CD14-positive monocyte (primary cell): ENCODE measurements at regions not wholly inside any gene's neighbourhood (a gene's known extent, or its start where the extent isn't known, plus 50 kb on each side); places are given as distances from the start of the nearest gene placed in this dataset.
"Not testable (repeated sequence)": the region's sequence is repeated elsewhere in the genome, so short reads cannot be mapped to it uniquely, and the experiment has no call there.

ENCODE experiments used
- DNase-seq, 3 donors: peaks; one replicate each; pipeline ENCODE4 v3.0.0-alpha.2; 2011 to 2022
- H2AFZ ChIP-seq: 2 replicates; pipeline ENCODE4 v1.6.0; 2012; ENCODE audit warnings: mild to moderate bottlenecking, low read depth, low read length, inconsistent platforms; ENCODE audit not compliant: insufficient read depth, poor library complexity, severe bottlenecking
- H3K27ac ChIP-seq, 2 donors: 1 replicate in 1 of 2; 2 replicates in 1 of 2; pipeline ENCODE4 v1.5.1; 2012 to 2013; ENCODE audit warnings: low read length in 2 of 2, control low read depth in 1 of 2, inconsistent platforms in 1 of 2, low read depth in 1 of 2, mild to moderate bottlenecking in 1 of 2
- H3K27me3 ChIP-seq, 2 donors: one replicate each; pipeline versions ENCODE4 v1.6.0 to v1.6.1; 2011 to 2013; ENCODE audit warnings: low read length in 2 of 2; ENCODE audit not compliant: control insufficient read depth in 2 of 2, insufficient read depth in 2 of 2
- H3K36me3 ChIP-seq, 2 donors: replicated peaks in 1 of 2; 1 replicate in 1 of 2; 2 replicates in 1 of 2; pipeline versions ENCODE4 v1.5.1 to v1.6.1; 2012 to 2013; ENCODE audit warnings: low read length in 2 of 2, control low read depth in 1 of 2, inconsistent platforms in 1 of 2, mild to moderate bottlenecking in 1 of 2; ENCODE audit not compliant: insufficient read depth in 2 of 2, control insufficient read depth in 1 of 2
- H3K4me1 ChIP-seq, 2 donors: 1 replicate in 1 of 2; 2 replicates in 1 of 2; pipeline versions ENCODE4 v1.5.1 to v1.6.1; 2012 to 2013; ENCODE audit warnings: low read length in 2 of 2, control low read depth in 1 of 2, inconsistent platforms in 1 of 2, mild to moderate bottlenecking in 1 of 2, moderate library complexity in 1 of 2; ENCODE audit not compliant: insufficient read depth in 2 of 2, control insufficient read depth in 1 of 2
- H3K4me2 ChIP-seq: replicated peaks from 2 replicates; pipeline ENCODE3; 2012; ENCODE audit warnings: low read length, moderate library complexity, mild to moderate bottlenecking; ENCODE audit not compliant: poor library complexity, severe bottlenecking; ENCODE audit errors: extremely low read depth
- H3K4me3 ChIP-seq, 3 experiments: fragments of 200-600 bp in 1 of 3; sonication (generic) in 1 of 3; replicated peaks in 1 of 3; 1 replicate in 2 of 3; 2 replicates in 1 of 3; pipeline ENCODE4 v1.5.1; 2011 to 2013; ENCODE audit warnings: low read length in 3 of 3, mild to moderate bottlenecking in 3 of 3, control low read depth in 2 of 3, low read depth in 2 of 3, inconsistent platforms in 1 of 3, moderate library complexity in 1 of 3
- H3K79me2 ChIP-seq: 2 replicates; pipeline ENCODE4 v1.6.0; 2012; ENCODE audit warnings: mild to moderate bottlenecking, control low read depth, inconsistent platforms, low read length, moderate library complexity; ENCODE audit not compliant: insufficient read depth
- H3K9ac ChIP-seq: 2 replicates; pipeline ENCODE4 v1.6.0; 2017; ENCODE audit warnings: low read length, mild to moderate bottlenecking; ENCODE audit not compliant: insufficient read depth, poor library complexity, severe bottlenecking
- H3K9me3 ChIP-seq, 2 donors: replicated peaks in 1 of 2; 1 replicate in 1 of 2; 2 replicates in 1 of 2; pipeline versions ENCODE4 v1.5.1 to v1.6.1; 2012 to 2013; ENCODE audit warnings: low read length in 2 of 2, control low read depth in 1 of 2; ENCODE audit not compliant: control insufficient read depth in 1 of 2, insufficient read depth in 1 of 2
- H4K20me1 ChIP-seq: 2 replicates; pipeline ENCODE4 v1.6.0; 2012; ENCODE audit warnings: mild to moderate bottlenecking, low read length, control low read depth, moderate library complexity; ENCODE audit not compliant: insufficient read depth
- H3K27ac Mint-ChIP-seq, 7 donors: one replicate each; pipeline ENCODE4 v1.8.0; 2020; ENCODE audit warnings: mild to moderate bottlenecking in 7 of 7, mixed read lengths in 7 of 7, moderate library complexity in 6 of 7, inconsistent platforms in 2 of 7
- H3K27me3 Mint-ChIP-seq, 3 donors: one replicate each; pipeline ENCODE4 v1.8.0; 2021 to 2022; ENCODE audit warnings: low read depth in 3 of 3, mild to moderate bottlenecking in 3 of 3, mixed read lengths in 3 of 3, moderate library complexity in 3 of 3, inconsistent platforms in 1 of 3
- H3K36me3 Mint-ChIP-seq, 2 donors: one replicate each; pipeline ENCODE4 v1.8.0; 2020; ENCODE audit warnings: mixed read lengths in 2 of 2, inconsistent platforms in 1 of 2, mild to moderate bottlenecking in 1 of 2
- H3K4me1 Mint-ChIP-seq: one replicate; pipeline ENCODE4 v1.8.0; 2020; ENCODE audit warnings: mild to moderate bottlenecking, mixed read lengths
- H3K4me3 Mint-ChIP-seq, 2 donors: one replicate each; pipeline ENCODE4 v1.8.0; 2020; ENCODE audit warnings: mild to moderate bottlenecking in 2 of 2, mixed read lengths in 2 of 2, moderate library complexity in 1 of 2
- H3K9me3 Mint-ChIP-seq, 7 donors: one replicate each; pipeline ENCODE4 v1.8.0; 2020 to 2022; ENCODE audit warnings: mixed read lengths in 7 of 7, mild to moderate bottlenecking in 6 of 7, moderate library complexity in 6 of 7, inconsistent platforms in 2 of 7
- CTCF ChIP-seq: fragments of 200-600 bp; IDR thresholded peaks from one replicate; pipeline ENCODE4 v1.8.0; 2022; ENCODE audit warnings: antibody characterized with exemption, mild to moderate bottlenecking
- WGBS: methylation state at CpG from one replicate; pipeline ENCODE4 v1.1.5; 2013; ENCODE audit warnings: missing lambda C conversion rate; ENCODE audit not compliant: insufficient coverage; 5-methylcytosine and 5-hydroxymethylcytosine counted together
- intact Hi-C, 2 donors: fragments of 100-400 bp; cut with micrococcal nuclease; formaldehyde crosslinking; loops; one replicate each; pipeline versions ENCODE4 v1.15.0 to v1.15.1; 2023

- DNase-seq = no peak
- intact Hi-C loops = no loop called here
- Mint-ChIP-seq H3K36me3 (no peaks in the 10 kb centered on the region), H3K27me3 (peaks cover 0 to 2% (median 0%) of the 10 kb centered on the region in 3 donors), H3K9me3 (peaks cover 0 to 2% (median 0%) of the 10 kb centered on the region in 7 donors), H3K4me3 (no peak overlapping the region), H3K4me1 (peaks cover 8% of the 10 kb centered on the region), H3K27ac (no peak overlapping the region)
- Histone ChIP-seq H3K9me3 (no peaks in the 10 kb centered on the region), H3K9ac (no peak overlapping the region), H3K27ac (no peak overlapping the region), H3K27me3 (no peaks in the 10 kb centered on the region), H2AFZ (no peak overlapping the region), H4K20me1 (no peaks in the 10 kb centered on the region), H3K36me3 (no peaks in the 10 kb centered on the region), H3K4me3 (no peak overlapping the region), H3K4me2 (no peak overlapping the region), H3K4me1 (no peaks in the 10 kb centered on the region), H3K79me2 (no peaks in the 10 kb centered on the region)
- no peak for TF ChIP-seq CTCF
- 96% methylated on average over 9 of the region's 10 CpGs for WGBS
Measured at GRCh38 chr15:91357486-91357885, 257.4 kb downstream of the SV2B start.

- Histone ChIP-seq H2AFZ (no peak overlapping the region), H4K20me1 (no peaks in the 10 kb centered on the region), H3K36me3 (no peaks in the 10 kb centered on the region), H3K4me2 (no peak overlapping the region), H3K79me2 (no peaks in the 10 kb centered on the region), H3K9ac (no peak overlapping the region), H3K9me3 (no peaks in the 10 kb centered on the region), H3K27me3 (no peaks in the 10 kb centered on the region), H3K4me1 (no peaks in the 10 kb centered on the region), H3K27ac (no peak overlapping the region), H3K4me3 (no peak overlapping the region)
- no CpG with 5 or more reads among the region's 3 CpGs for WGBS
- Mint-ChIP-seq H3K4me3 (no peak overlapping the region), H3K27ac (no peak overlapping the region), H3K36me3 (no peaks in the 10 kb centered on the region), H3K9me3 (peaks cover 0 to 2% (median 0%) of the 10 kb centered on the region in 7 donors), H3K4me1 (peaks cover 8% of the 10 kb centered on the region), H3K27me3 (peaks cover 0 to 2% (median 0%) of the 10 kb centered on the region in 3 donors)
- no peak for DNase-seq
- no peak for TF ChIP-seq CTCF
- intact Hi-C loops = no loop called here
Measured at GRCh38 chr15:91358405-91358804, 258.3 kb downstream of the SV2B start.

GRCh38 chr15:91361696-91362095 is 261.6 kb downstream of the SV2B start:
- H3K79me2 ChIP-seq, intact Hi-C loops, H3K4me2 ChIP-seq, H3K36me3 ChIP-seq, H2AFZ ChIP-seq, DNase-seq, H3K27ac Mint-ChIP-seq, H3K36me3 Mint-ChIP-seq, H3K4me3 ChIP-seq, H3K9me3 ChIP-seq, H3K27me3 Mint-ChIP-seq, H3K27me3 ChIP-seq, H3K4me1 ChIP-seq, H3K4me1 Mint-ChIP-seq, H3K9ac ChIP-seq, H4K20me1 ChIP-seq, H3K4me3 Mint-ChIP-seq, H3K27ac ChIP-seq: not testable (repeated sequence)
- no CpG with 5 or more reads among the region's 3 CpGs for WGBS
- H3K9me3 Mint-ChIP-seq = peaks cover 6 to 15% (median 8%) of the 10 kb centered on the region in 7 donors
